GM21423 (cell line): ENCODE measurements at regions not wholly inside any gene's neighbourhood (a gene's known extent, or its start where the extent isn't known, plus 50 kb on each side); places are given as distances from the start of the nearest gene placed in this dataset.
"Not testable (repeated sequence)": the region's sequence is repeated elsewhere in the genome, so short reads cannot be mapped to it uniquely, and the experiment has no call there.

Experiments
- ATAC-seq: cut with Tn5 transposase; IDR thresholded peaks from one replicate; pipeline ENCODE4 v1.9.1; 2021; ENCODE audit warnings: mild to moderate bottlenecking, moderate library complexity; ENCODE audit not compliant: unreplicated experiment

- no peak for ATAC-seq
These were observed 176.3 kb upstream of the SEMA6A start for GRCh38 chr5:116750631-116751580.

- no peak for ATAC-seq
These were observed 173.3 kb upstream of the SEMA6A start for GRCh38 chr5:116747881-116748280.

GRCh38 chr5:116746668-116747067, 172.0 kb upstream of the SEMA6A start:
- no peak for ATAC-seq

GRCh38 chr5:116740771-116741170, 166.1 kb upstream of the SEMA6A start:
- no peak for ATAC-seq

- no peak for ATAC-seq
These were observed 164.9 kb upstream of the SEMA6A start for GRCh38 chr5:116739571-116739970.

GRCh38 chr5:116738615-116739261, 164.1 kb upstream of the SEMA6A start:
- ATAC-seq: no peak

GRCh38 chr5:116738239-116738614, 163.6 kb upstream of the SEMA6A start:
- no peak for ATAC-seq

GRCh38 chr5:116736671-116737070, 162.0 kb upstream of the SEMA6A start:
- no peak for ATAC-seq

GRCh38 chr5:116733991-116734975, 159.7 kb upstream of the SEMA6A start:
- no peak for ATAC-seq

GRCh38 chr5:116732591-116732990, 158.0 kb upstream of the SEMA6A start:
- no peak for ATAC-seq

GRCh38 chr5:116731432-116731831, 156.8 kb upstream of the SEMA6A start:
- no peak for ATAC-seq

GRCh38 chr5:116730706-116731105, 156.1 kb upstream of the SEMA6A start:
- ATAC-seq: no peak

- no peak for ATAC-seq
These were observed 155.6 kb upstream of the SEMA6A start for GRCh38 chr5:116730185-116730584.

GRCh38 chr5:116727248-116727647, 152.6 kb upstream of the SEMA6A start:
- ATAC-seq: no peak

GRCh38 chr5:116726180-116726579, 151.6 kb upstream of the SEMA6A start:
- not testable (repeated sequence) for ATAC-seq

- ATAC-seq: no peak
These were observed 150.3 kb upstream of the SEMA6A start for GRCh38 chr5:116724971-116725370.

- ATAC-seq: no peak
These were observed 148.0 kb upstream of the SEMA6A start for GRCh38 chr5:116722651-116723050.

GRCh38 chr5:116719106-116719505, 144.5 kb upstream of the SEMA6A start:
- ATAC-seq: no peak

- ATAC-seq: no peak
These were observed 143.7 kb upstream of the SEMA6A start for GRCh38 chr5:116718317-116718716.

GRCh38 chr5:116709082-116709481, 134.5 kb upstream of the SEMA6A start:
- no peak for ATAC-seq

GRCh38 chr5:116705121-116705519, 130.5 kb upstream of the SEMA6A start:
- ATAC-seq: not testable (repeated sequence)
